ENCODE measurements at regions not wholly inside any gene's neighbourhood (a gene's known extent, or its start where the extent isn't known, plus 50 kb on each side); places are given as distances from the start of the nearest gene placed in this dataset.
"Not testable (repeated sequence)": the region's sequence is repeated elsewhere in the genome, so short reads cannot be mapped to it uniquely, and the experiment has no call there.

DNA sequence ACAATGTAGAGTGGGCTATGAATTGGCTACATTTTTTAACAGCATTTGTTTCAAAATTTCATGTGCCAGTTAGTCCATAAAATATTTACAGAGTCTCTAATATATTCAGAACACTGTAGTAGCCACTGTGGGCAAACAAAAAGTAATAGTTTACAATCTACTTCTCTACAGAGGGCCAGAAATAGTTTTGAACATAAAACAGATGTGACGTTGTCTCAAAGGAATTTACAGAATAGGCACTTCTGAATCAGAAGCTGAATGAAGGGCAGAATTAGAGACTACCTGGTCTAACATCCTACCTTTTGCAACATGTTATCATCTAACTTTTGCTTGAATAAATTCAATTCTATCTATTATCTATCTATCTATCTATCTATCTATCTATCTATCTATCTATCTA is 811.9 kb upstream of the EPHA5 start:
- no peak for DNase-seq (ENCODE audit: low read depth in 2 of 2)
- Histone ChIP-seq H3K9ac (ENCODE audit: insufficient read depth, low read length) (no peak overlapping the region), H3K79me2 (ENCODE audit: control insufficient read depth, insufficient read depth, low read length) (no peaks in the 10 kb centered on the region), H3K9me3 (ENCODE audit: control insufficient read depth, insufficient read depth, low read depth, low read length) (no peaks in the 10 kb centered on the region), H3K4me2 (ENCODE audit: extremely low read depth, insufficient read depth, low read length) (no peak overlapping the region), H3K4me3 (replicated peaks in 1 of 4; ENCODE audit: control extremely low read depth in 1 of 4, insufficient read depth in 1 of 4, low read depth in 3 of 4, low read length in 4 of 4) (no peak overlapping the region), H2AFZ (ENCODE audit: low read length) (no peak overlapping the region), H4K20me1 (ENCODE audit: control insufficient read depth, extremely low read depth, insufficient read depth, low read length) (no peaks in the 10 kb centered on the region), H3K27ac (ENCODE audit: insufficient read depth, low read length) (no peak overlapping the region), H3K36me3 (ENCODE audit: control insufficient read depth, insufficient read depth, low read length) (no peaks in the 10 kb centered on the region), H3K4me1 (ENCODE audit: control insufficient read depth, extremely low read depth, insufficient read depth, low read length) (no peaks in the 10 kb centered on the region), H3K27me3 (ENCODE audit: control insufficient read depth, insufficient read depth, low read length) (no peaks in the 10 kb centered on the region)
- TF ChIP-seq, protein P1, sequence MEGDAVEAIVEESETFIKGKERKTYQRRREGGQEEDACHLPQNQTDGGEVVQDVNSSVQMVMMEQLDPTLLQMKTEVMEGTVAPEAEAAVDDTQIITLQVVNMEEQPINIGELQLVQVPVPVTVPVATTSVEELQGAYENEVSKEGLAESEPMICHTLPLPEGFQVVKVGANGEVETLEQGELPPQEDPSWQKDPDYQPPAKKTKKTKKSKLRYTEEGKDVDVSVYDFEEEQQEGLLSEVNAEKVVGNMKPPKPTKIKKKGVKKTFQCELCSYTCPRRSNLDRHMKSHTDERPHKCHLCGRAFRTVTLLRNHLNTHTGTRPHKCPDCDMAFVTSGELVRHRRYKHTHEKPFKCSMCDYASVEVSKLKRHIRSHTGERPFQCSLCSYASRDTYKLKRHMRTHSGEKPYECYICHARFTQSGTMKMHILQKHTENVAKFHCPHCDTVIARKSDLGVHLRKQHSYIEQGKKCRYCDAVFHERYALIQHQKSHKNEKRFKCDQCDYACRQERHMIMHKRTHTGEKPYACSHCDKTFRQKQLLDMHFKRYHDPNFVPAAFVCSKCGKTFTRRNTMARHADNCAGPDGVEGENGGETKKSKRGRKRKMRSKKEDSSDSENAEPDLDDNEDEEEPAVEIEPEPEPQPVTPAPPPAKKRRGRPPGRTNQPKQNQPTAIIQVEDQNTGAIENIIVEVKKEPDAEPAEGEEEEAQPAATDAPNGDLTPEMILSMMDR (conservative IDR thresholded peaks at IDR 0.05 in 1 of 2, IDR thresholded peaks at IDR 0.05 in 1 of 2; ENCODE audit: low read depth in 1 of 2, low read length in 2 of 2), result no peak
- TF ChIP-seq EZH2 (IDR thresholded peaks at IDR 0.05; ENCODE audit: low read length, missing control alignments), result no peak

DNA sequence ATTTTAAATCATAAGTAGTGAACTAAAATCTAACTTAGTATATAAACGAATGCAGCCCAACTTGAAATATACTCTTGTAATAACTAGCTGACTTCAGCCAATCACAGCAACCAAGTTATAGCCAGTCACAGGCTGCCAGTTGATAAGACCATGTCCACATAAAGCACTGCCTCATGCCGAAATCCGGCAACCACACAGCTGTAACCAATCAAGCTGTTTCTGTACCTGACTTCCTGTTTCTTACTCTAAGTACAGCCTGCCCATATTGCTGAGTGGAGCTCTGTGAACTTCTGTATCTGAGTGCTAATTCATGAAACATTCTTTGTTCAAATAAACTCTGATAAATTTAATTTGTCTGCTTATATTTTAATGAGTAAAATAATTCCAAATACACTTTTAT is 805.3 kb upstream of the EPHA5 start:
- Histone ChIP-seq H3K27ac (ENCODE audit: insufficient read depth, low read length) (no peak overlapping the region), H3K4me1 (ENCODE audit: control insufficient read depth, extremely low read depth, insufficient read depth, low read length) (no peaks in the 10 kb centered on the region), H3K9ac (ENCODE audit: insufficient read depth, low read length) (no peak overlapping the region), H4K20me1 (ENCODE audit: control insufficient read depth, extremely low read depth, insufficient read depth, low read length) (no peaks in the 10 kb centered on the region), H3K36me3 (ENCODE audit: control insufficient read depth, insufficient read depth, low read length) (no peaks in the 10 kb centered on the region), H3K79me2 (ENCODE audit: control insufficient read depth, insufficient read depth, low read length) (no peaks in the 10 kb centered on the region), H3K27me3 (ENCODE audit: control insufficient read depth, insufficient read depth, low read length) (no peaks in the 10 kb centered on the region), H3K9me3 (ENCODE audit: control insufficient read depth, insufficient read depth, low read depth, low read length) (no peaks in the 10 kb centered on the region), H3K4me3 (replicated peaks in 1 of 4; ENCODE audit: control extremely low read depth in 1 of 4, insufficient read depth in 1 of 4, low read depth in 3 of 4, low read length in 4 of 4) (no peak overlapping the region), H2AFZ (ENCODE audit: low read length) (no peak overlapping the region), H3K4me2 (ENCODE audit: extremely low read depth, insufficient read depth, low read length) (no peak overlapping the region)
- DNase-seq (ENCODE audit: low read depth in 2 of 2), result no peak
- TF ChIP-seq, protein P1 (conservative IDR thresholded peaks at IDR 0.05 in 1 of 2, IDR thresholded peaks at IDR 0.05 in 1 of 2; ENCODE audit: low read depth in 1 of 2, low read length in 2 of 2), result no peak

DNA sequence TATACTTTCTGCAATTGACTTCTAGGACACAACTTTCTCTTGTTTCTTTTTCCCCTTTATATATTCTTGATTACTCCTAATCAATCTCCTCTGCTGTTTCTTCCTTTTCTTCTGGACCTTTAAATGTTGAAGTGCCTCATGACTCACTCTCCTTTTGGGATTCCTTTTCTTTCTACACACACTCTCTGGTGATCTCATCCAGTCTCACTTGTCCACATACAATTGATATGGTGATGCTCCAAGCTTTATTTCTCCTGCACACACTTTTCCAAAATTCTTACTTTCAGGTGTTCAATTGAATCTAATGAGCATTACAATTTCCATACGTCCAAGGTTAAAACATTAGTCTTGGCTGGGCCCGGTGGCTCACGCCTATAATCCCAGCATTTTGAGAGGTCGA is 794.8 kb upstream of the EPHA5 start:
- Histone ChIP-seq H3K36me3 (ENCODE audit: control insufficient read depth, insufficient read depth, low read length) (no peaks in the 10 kb centered on the region), H3K9ac (ENCODE audit: insufficient read depth, low read length) (no peak overlapping the region), H3K4me2 (ENCODE audit: extremely low read depth, insufficient read depth, low read length) (no peak overlapping the region), H3K4me3 (replicated peaks in 1 of 4; ENCODE audit: control extremely low read depth in 1 of 4, insufficient read depth in 1 of 4, low read depth in 3 of 4, low read length in 4 of 4) (no peak overlapping the region), H2AFZ (ENCODE audit: low read length) (no peak overlapping the region), H3K4me1 (ENCODE audit: control insufficient read depth, extremely low read depth, insufficient read depth, low read length) (no peaks in the 10 kb centered on the region), H3K27me3 (ENCODE audit: control insufficient read depth, insufficient read depth, low read length) (no peaks in the 10 kb centered on the region), H4K20me1 (ENCODE audit: control insufficient read depth, extremely low read depth, insufficient read depth, low read length) (no peaks in the 10 kb centered on the region), H3K9me3 (ENCODE audit: control insufficient read depth, insufficient read depth, low read depth, low read length) (no peaks in the 10 kb centered on the region), H3K79me2 (ENCODE audit: control insufficient read depth, insufficient read depth, low read length) (no peaks in the 10 kb centered on the region), H3K27ac (ENCODE audit: insufficient read depth, low read length) (no peak overlapping the region)
- TF ChIP-seq EZH2 (IDR thresholded peaks at IDR 0.05; ENCODE audit: low read length, missing control alignments), result no peak
- TF ChIP-seq, protein P1 (conservative IDR thresholded peaks at IDR 0.05 in 1 of 2, IDR thresholded peaks at IDR 0.05 in 1 of 2; ENCODE audit: low read depth in 1 of 2, low read length in 2 of 2), result no peak
- DNase-seq (ENCODE audit: low read depth in 2 of 2), result peak in 1 of 2 donors; percentile 63

DNA sequence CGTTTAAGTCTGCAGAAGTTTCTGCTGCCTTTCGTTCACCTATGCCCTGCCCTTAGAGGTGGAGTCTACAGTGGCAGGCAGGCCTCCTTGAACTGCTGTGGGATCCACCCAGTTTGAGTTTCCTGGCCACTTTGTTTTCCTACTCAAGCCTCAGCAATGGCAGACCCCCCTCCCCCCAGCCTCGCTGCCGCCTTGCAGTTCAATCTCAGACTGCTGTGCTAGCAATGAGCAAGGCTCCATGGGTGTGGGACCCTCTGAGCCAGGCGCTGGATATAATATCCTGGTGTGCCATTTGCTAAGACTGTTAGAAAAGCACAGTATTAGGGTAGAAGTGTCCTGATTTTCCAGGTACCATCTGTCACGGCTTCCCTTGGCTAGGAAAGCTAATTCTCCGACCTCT is 792.6 kb upstream of the EPHA5 start:
- H3K27ac ChIP-seq (ENCODE audit: insufficient read depth, low read length), result not testable (repeated sequence)

More for the DNA sequence above, 792.6 kb upstream of the EPHA5 start:
- H3K79me2 ChIP-seq (ENCODE audit: control insufficient read depth, insufficient read depth, low read length); H3K9me3 ChIP-seq (ENCODE audit: control insufficient read depth, insufficient read depth, low read depth, low read length); H4K20me1 ChIP-seq (ENCODE audit: control insufficient read depth, extremely low read depth, insufficient read depth, low read length); H3K9ac ChIP-seq (ENCODE audit: insufficient read depth, low read length); DNase-seq (ENCODE audit: low read depth in 2 of 2); H2AFZ ChIP-seq (ENCODE audit: low read length); H3K36me3 ChIP-seq (ENCODE audit: control insufficient read depth, insufficient read depth, low read length); H3K27me3 ChIP-seq (ENCODE audit: control insufficient read depth, insufficient read depth, low read length); H3K4me2 ChIP-seq (ENCODE audit: extremely low read depth, insufficient read depth, low read length); H3K4me1 ChIP-seq (ENCODE audit: control insufficient read depth, extremely low read depth, insufficient read depth, low read length); H3K4me3 ChIP-seq (replicated peaks in 1 of 4; ENCODE audit: control extremely low read depth in 1 of 4, insufficient read depth in 1 of 4, low read depth in 3 of 4, low read length in 4 of 4): not testable (repeated sequence)
